T47D (cell line): ENCODE measurements at regions not wholly inside any gene's neighbourhood (a gene's known extent, or its start where the extent isn't known, plus 50 kb on each side); places are given as distances from the start of the nearest gene placed in this dataset.
"Not testable (repeated sequence)": the region's sequence is repeated elsewhere in the genome, so short reads cannot be mapped to it uniquely, and the experiment has no call there.

Experiments used
- DNase-seq, 2 experiments: peaks; one replicate each; pipeline versions ENCODE4 v3.0.0 to v3.0.0-alpha.2; 2011 to 2012; ENCODE audit warnings: low read depth in 1 of 2, low spot score in 1 of 2
- JUND ChIP-seq: IDR thresholded peaks from 2 replicates; pipeline ENCODE4 v1.6.1; 2012; ENCODE audit warnings: low read depth
- in situ Hi-C: cut with HindIII; loops from 2 replicates; pipeline ENCODE4 v1.10.0; 2016; ENCODE audit warnings: low sequenced_read_pairs, low pct_unique_long_range_greater_than_20kb

GRCh38 chr13:44715287-44716230 is 139.4 kb upstream of the TSC22D1 start:
- in situ Hi-C loops: no loop called here
- no peak for DNase-seq
- no peak for TF ChIP-seq JUND

- no peak for DNase-seq
- in situ Hi-C loops: no loop called here
- no peak for TF ChIP-seq JUND
Measured at GRCh38 chr13:44713788-44714469, 137.8 kb upstream of the TSC22D1 start.

GRCh38 chr13:44711706-44712105 is 135.6 kb upstream of the TSC22D1 start:
- DNase-seq: no peak
- in situ Hi-C loops: no loop called here
- TF ChIP-seq JUND: no peak

DNA sequence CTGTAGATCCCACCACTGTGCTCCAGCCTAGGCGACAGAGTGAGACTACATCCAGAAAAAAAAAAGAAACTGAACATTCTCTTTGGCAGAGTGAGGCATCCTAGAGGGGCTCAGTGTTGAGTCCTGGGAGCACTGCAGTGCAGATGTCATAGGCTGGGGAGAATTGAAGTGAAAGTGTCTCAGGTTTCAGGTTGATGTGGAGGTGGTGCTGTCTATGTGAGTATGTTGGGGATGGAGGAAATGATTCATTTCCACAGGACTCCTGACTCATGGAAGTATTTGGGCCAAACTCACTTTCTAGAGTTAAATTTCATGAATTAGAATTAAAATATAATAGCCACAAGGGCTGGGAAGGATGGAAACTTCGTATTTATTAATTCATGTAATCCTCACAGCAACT is 134.4 kb upstream of the TSC22D1 start:
- in situ Hi-C loops: no loop called here
- no peak for TF ChIP-seq JUND
- no peak for DNase-seq

GRCh38 chr13:44704811-44705210 is 128.7 kb upstream of the TSC22D1 start:
- in situ Hi-C loops, DNase-seq: not testable (repeated sequence)

GRCh38 chr13:44703371-44703770 is 127.2 kb upstream of the TSC22D1 start:
- in situ Hi-C loops: no loop called here
- TF ChIP-seq JUND: no peak
- DNase-seq: no peak

DNA sequence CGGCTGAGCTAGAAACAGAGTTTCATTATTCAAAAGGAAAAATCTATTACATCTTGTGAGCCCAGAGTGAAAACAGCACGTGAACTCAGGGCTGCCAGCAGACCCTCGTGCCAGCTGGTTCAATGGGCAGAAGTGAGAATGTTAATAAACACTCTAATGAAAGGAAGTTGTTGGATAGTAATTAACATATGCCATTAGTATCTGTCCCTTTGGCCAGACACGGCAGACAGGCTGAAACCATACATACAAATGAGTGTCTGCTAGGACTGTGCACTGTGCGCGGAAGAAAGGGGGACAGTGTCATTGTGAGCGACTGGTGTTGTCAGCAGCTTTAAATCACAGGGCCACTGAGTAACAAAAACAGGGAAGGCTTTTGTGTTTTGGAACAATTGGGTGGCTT is 121.9 kb upstream of the TSC22D1 start:
- no peak for TF ChIP-seq JUND
- in situ Hi-C loops: no loop called here
- DNase-seq: no peak

DNA sequence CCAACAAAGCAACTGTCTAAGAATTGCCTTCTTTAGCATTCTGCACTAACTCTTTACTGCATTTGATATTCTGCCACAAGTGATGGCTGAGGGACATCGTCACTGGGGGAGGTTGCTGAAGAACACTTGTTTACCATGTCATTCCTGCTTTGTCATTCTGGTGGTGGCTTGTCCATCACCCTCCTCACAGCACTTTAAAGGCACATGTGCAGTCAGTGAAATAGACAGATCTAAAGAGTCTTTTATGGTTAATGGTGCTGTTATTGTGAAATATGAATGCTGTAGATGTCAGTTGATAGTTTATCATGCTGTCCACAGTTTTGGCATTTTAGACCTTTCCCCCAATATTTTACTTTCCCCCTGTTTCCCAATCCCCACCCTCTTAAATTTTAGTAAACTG is 120.9 kb upstream of the TSC22D1 start:
- TF ChIP-seq JUND: no peak
- DNase-seq: no peak
- in situ Hi-C loops: no loop called here

GRCh38 chr13:44695520-44695919 is 119.4 kb upstream of the TSC22D1 start:
- in situ Hi-C loops: no loop called here
- DNase-seq: no peak
- TF ChIP-seq JUND: no peak

DNA sequence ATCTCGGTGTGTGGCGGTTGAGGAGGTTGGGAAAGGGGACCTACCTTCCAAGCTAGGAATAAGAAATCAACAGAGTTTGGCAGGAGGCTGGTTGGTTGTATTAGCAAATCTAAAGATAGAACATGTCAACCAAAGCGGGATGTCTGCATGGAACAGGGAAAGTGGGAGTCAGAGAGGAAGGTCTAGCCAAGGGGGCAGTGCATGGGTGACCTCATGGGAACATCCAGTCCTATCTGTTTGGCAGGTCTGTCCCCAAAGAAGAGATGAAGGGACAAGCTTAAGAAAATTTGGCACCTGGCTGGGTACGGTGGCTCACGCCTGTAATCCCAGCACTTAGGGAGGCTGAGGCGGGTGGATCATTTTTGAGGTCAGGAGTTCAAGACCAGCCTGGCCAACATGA is 118.7 kb upstream of the TSC22D1 start:
- TF ChIP-seq JUND: no peak
- in situ Hi-C loops: no loop called here
- no peak for DNase-seq

GRCh38 chr13:44694291-44694690 is 118.2 kb upstream of the TSC22D1 start:
- DNase-seq: no peak
- in situ Hi-C loops: no loop called here
- no peak for TF ChIP-seq JUND

GRCh38 chr13:44693156-44693764 is 117.1 kb upstream of the TSC22D1 start:
- no peak for DNase-seq
- in situ Hi-C loops: no loop called here
- TF ChIP-seq JUND: no peak

DNA sequence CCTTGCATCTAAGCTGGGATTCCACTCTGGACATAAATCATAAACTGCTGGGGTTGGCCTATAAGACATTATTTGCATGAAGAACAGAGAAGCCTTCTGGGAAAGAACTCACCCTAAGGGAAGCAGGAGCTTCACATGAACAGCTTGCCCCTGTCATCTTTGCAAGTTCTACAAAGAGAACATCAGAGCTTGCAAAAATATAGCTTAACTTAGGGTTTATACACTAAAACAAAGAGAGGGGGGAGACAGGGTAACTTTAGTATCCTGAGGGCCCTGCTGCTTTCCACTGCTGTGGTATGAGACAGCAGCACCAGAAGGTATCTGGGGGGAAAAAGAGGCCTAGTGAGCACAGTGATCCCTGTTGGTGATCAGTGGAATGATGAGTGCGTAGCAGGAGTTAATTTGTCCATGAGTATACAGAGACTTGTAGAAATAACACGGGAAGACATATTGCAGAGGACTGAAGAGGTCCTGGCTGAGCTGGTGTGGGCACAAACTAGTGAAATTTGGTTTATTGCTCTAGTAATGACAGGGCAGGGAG is 116.1 kb upstream of the TSC22D1 start:
- peak in 1 of 2 experiments; percentile 51 for DNase-seq
- TF ChIP-seq JUND: no peak
- in situ Hi-C loops: no loop called here
